ENCODE measurements at regions not wholly inside any gene's neighbourhood (a gene's known extent, or its start where the extent isn't known, plus 50 kb on each side); places are given as distances from the start of the nearest gene placed in this dataset.

DNA sequence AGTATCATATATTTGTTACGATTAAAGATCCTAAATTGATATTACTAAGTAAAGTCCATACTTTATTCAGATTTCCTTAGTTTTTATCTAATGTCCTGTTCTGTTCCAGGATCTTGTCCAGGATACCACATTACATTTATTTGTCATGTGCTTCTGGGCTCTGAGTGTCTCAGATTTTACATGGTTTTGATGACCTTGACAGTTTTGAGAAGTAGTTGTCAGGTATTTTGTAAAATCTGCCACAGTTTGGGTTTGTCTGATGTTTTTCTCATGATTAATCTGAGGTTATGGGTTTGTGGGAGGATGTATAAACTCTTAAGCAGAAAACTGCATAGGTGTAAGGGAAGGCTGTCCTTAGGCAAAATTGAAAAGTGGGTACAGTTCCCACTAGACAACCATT is 109.9 kb upstream of the BMP5 start:
- Histone ChIP-seq H3K4me2 (ENCODE audit: low read length) (no peak overlapping the region), H2AFZ (ENCODE audit: low read length) (no peak overlapping the region), H4K20me1 (ENCODE audit: insufficient read depth, low read length) (no peaks in the 10 kb centered on the region), H3K4me3 (ENCODE audit: low read depth, low read length, poor library complexity, severe bottlenecking) (no peak overlapping the region), H3F3A (ENCODE audit: insufficient read depth, low read length) (no peaks in the 10 kb centered on the region), H3K27me3 (ENCODE audit: insufficient read depth, low read length) (no peaks in the 10 kb centered on the region), H3K9ac (ENCODE audit: low read length) (no peak overlapping the region), H3K4me1 (ENCODE audit: insufficient read depth, low read length, severe bottlenecking) (no peaks in the 10 kb centered on the region), H3K9me3 (ENCODE audit: low read length) (no peaks in the 10 kb centered on the region), H3K36me3 (ENCODE audit: insufficient read depth, low read length) (no peaks in the 10 kb centered on the region), H3K79me2 (ENCODE audit: insufficient read depth, low read length) (no peaks in the 10 kb centered on the region), H3K9me2 (ENCODE audit: low read depth, low read length) (no peaks in the 10 kb centered on the region), H3K27ac (ENCODE audit: low read depth, low read length, poor library complexity, severe bottlenecking) (no peak overlapping the region)
- no peak for TF ChIP-seq EZH2 (IDR thresholded peaks at IDR 0.05; ENCODE audit: borderline replicate concordance, low read length)
- TF ChIP-seq, protein P1, sequence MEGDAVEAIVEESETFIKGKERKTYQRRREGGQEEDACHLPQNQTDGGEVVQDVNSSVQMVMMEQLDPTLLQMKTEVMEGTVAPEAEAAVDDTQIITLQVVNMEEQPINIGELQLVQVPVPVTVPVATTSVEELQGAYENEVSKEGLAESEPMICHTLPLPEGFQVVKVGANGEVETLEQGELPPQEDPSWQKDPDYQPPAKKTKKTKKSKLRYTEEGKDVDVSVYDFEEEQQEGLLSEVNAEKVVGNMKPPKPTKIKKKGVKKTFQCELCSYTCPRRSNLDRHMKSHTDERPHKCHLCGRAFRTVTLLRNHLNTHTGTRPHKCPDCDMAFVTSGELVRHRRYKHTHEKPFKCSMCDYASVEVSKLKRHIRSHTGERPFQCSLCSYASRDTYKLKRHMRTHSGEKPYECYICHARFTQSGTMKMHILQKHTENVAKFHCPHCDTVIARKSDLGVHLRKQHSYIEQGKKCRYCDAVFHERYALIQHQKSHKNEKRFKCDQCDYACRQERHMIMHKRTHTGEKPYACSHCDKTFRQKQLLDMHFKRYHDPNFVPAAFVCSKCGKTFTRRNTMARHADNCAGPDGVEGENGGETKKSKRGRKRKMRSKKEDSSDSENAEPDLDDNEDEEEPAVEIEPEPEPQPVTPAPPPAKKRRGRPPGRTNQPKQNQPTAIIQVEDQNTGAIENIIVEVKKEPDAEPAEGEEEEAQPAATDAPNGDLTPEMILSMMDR (IDR thresholded peaks at IDR 0.05; ENCODE audit: low read length): no peak

DNA sequence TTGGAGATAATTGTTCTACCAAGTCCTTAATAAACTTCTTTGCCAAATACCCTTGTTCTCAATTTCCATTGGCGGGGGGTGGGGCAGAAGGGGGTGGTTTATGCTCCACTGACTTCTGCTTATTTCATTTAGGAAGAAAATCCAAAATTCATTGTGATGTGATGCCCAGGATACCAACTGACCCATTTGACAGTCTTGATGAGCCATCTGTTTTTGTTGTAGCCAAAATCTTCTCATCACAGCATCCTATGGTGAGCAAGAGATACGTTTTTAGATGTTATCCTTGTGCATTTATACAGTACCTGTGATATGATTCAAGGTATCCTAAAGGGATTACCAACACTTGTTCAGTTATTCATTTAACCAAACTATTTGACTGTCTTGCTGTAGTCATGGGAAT is 108.5 kb upstream of the BMP5 start:
- Histone ChIP-seq H2AFZ (ENCODE audit: low read length) (no peak overlapping the region), H4K20me1 (ENCODE audit: insufficient read depth, low read length) (no peaks in the 10 kb centered on the region), H3K27me3 (ENCODE audit: insufficient read depth, low read length) (no peaks in the 10 kb centered on the region), H3K9me3 (ENCODE audit: low read length) (no peaks in the 10 kb centered on the region), H3K9ac (ENCODE audit: low read length) (no peak overlapping the region), H3K4me2 (ENCODE audit: low read length) (no peak overlapping the region), H3F3A (ENCODE audit: insufficient read depth, low read length) (no peaks in the 10 kb centered on the region), H3K36me3 (ENCODE audit: insufficient read depth, low read length) (no peaks in the 10 kb centered on the region), H3K9me2 (ENCODE audit: low read depth, low read length) (no peaks in the 10 kb centered on the region), H3K4me3 (ENCODE audit: low read depth, low read length, poor library complexity, severe bottlenecking) (no peak overlapping the region), H3K79me2 (ENCODE audit: insufficient read depth, low read length) (no peaks in the 10 kb centered on the region), H3K27ac (ENCODE audit: low read depth, low read length, poor library complexity, severe bottlenecking) (no peak overlapping the region), H3K4me1 (ENCODE audit: insufficient read depth, low read length, severe bottlenecking) (no peaks in the 10 kb centered on the region)
- TF ChIP-seq EZH2 (IDR thresholded peaks at IDR 0.05; ENCODE audit: borderline replicate concordance, low read length): no peak
- TF ChIP-seq, protein P1 (IDR thresholded peaks at IDR 0.05; ENCODE audit: low read length): no peak

DNA sequence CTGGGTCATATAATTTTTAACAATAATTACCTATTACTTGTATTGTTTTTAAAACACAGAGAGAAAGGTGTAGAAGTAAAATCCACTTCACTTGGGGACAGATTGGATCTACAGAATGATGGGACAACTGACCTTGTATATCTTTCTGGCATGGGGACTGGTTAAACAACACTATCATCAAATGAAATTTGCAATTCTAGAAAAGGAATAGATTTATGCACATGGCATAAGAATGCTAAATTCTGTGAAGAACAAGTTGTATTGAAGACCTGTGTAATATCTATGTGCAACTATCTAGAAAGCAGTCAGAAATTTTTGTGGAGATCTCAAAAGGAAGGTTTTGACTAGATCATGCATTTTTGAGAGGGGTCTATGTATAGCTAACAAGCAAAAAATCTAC is 106.3 kb upstream of the BMP5 start:
- Histone ChIP-seq H3K27me3 (ENCODE audit: insufficient read depth, low read length) (no peaks in the 10 kb centered on the region), H4K20me1 (ENCODE audit: insufficient read depth, low read length) (no peaks in the 10 kb centered on the region), H2AFZ (ENCODE audit: low read length) (no peak overlapping the region), H3K4me2 (ENCODE audit: low read length) (no peak overlapping the region), H3K27ac (ENCODE audit: low read depth, low read length, poor library complexity, severe bottlenecking) (no peak overlapping the region), H3K9me3 (ENCODE audit: low read length) (no peaks in the 10 kb centered on the region), H3K9me2 (ENCODE audit: low read depth, low read length) (no peaks in the 10 kb centered on the region), H3K4me1 (ENCODE audit: insufficient read depth, low read length, severe bottlenecking) (no peaks in the 10 kb centered on the region), H3K79me2 (ENCODE audit: insufficient read depth, low read length) (no peaks in the 10 kb centered on the region), H3K36me3 (ENCODE audit: insufficient read depth, low read length) (no peaks in the 10 kb centered on the region), H3F3A (ENCODE audit: insufficient read depth, low read length) (no peaks in the 10 kb centered on the region), H3K9ac (ENCODE audit: low read length) (no peak overlapping the region), H3K4me3 (ENCODE audit: low read depth, low read length, poor library complexity, severe bottlenecking) (no peak overlapping the region)
- TF ChIP-seq, protein P1 (IDR thresholded peaks at IDR 0.05; ENCODE audit: low read length): no peak
- no peak for TF ChIP-seq EZH2 (IDR thresholded peaks at IDR 0.05; ENCODE audit: borderline replicate concordance, low read length)
